ENCODE measurements at regions not wholly inside any gene's neighbourhood (a gene's known extent, or its start where the extent isn't known, plus 50 kb on each side); places are given as distances from the start of the nearest gene placed in this dataset.

DNA sequence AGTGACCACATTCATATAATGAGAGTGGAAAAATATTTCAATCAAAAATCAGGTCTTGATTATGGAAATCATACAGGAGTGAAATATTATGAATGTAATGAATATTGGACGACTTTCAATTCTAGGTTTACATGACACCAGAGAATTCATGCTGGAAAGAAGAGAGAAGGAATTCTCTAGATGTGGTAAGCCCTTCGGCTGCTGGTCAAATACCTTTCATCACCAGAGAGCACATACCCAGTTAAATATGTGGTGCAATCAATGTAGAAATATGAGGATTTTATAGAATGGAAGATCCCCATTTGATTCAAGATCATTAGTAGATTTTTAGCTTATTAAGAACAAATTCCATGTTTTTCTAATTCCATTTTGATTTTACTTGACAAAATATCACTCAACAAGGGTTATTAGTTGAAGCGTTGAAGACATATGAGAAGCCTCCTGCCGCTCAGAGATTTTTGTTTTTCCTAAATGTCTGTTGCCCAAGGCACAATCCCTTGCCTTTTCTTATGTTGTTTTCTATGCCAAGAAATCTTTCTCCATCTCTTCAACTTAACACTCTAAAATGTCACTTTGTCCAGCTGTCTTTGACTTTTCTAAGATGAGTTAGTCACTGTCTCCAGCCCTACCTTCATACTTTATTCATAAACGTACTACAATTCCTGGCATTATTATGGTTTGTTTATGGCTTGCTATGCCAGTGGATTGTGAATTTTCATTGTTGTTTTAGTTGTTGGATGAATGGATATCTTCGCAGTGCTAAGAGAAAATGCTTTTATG, 72.8 kb upstream of the ZDHHC17 start:
- TF ChIP-seq CTCF (conservative IDR thresholded peaks at IDR 0.05) (no peak), ZFX (IDR thresholded peaks at IDR 0.05) (no peak)
- H3K27ac ChIP-seq: no peak overlapping the region

DNA sequence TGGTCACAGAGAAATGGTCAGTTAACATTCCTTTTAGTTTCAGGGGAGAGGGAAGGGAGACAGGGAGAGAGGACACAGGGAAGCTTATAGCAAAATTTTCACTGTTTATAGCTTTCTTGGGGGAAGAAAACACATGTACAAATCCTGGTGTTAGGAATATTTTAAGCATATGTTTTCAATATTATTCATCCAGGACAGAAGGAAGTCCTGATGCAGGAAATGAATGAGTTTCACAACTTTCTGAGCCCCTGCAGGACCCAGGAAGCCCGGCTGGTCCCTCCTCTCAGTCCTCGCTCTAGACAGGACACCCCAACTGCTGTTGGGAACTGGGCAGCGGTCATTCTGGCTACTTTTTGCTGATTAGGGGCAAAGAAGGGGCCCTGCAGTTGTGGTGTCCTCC, 71.1 kb upstream of the ZDHHC17 start:
- TF ChIP-seq ZFX (IDR thresholded peaks at IDR 0.05) (no peak), CTCF (conservative IDR thresholded peaks at IDR 0.05) (no peak)

DNA sequence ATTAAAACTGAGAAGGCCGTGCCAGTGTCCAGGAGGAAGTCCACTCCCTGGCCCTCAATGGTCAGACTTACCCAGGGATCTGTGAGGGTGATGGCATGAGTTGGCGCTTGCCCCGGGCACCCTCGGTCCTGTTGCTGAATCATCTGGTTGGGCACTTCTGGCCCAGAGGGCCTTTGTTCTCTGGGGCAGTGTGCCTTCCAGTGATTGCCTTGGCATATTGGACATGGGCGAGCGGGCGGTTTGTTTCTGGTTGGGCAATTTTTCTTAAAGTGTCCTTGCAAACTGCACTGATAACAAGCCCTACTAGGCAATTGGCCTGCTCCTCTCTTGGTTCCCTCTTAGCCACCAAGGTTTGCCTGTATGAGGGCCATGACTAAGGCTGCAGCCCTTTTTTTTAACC, 69.5 kb upstream of the ZDHHC17 start:
- no peak overlapping the region for H3K27ac ChIP-seq
- TF ChIP-seq ZFX (IDR thresholded peaks at IDR 0.05) (no peak), CTCF (conservative IDR thresholded peaks at IDR 0.05) (no peak)

More for the DNA sequence above, 71.1 kb upstream of the ZDHHC17 start:
- no peak overlapping the region for H3K27ac ChIP-seq

- TF ChIP-seq ZFX (IDR thresholded peaks at IDR 0.05) (no peak), CTCF (conservative IDR thresholded peaks at IDR 0.05) (no peak)
- no peak overlapping the region for H3K27ac ChIP-seq
Observed at GRCh38 chr12:76696186-76696585, 67.7 kb upstream of the ZDHHC17 start.

DNA sequence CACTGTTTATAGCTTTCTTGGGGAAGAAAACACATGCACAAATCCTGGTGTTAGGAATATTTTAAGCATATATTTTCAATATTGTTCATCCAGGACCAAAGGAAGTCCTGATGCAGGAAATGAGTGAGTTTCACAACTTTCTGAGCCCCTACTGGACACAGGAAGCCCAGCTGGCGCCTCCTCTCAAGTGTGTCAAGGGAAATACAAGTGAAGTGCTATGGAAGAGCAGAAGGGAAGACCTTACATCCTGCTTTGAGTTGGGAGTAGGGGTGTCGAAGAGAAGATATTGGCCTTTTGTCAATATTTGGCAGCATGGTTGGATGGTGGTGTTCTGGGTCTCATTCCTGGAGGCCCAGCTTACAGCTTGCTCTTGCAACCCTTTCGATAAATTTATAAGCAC, 66.1 kb upstream of the ZDHHC17 start:
- TF ChIP-seq CTCF (conservative IDR thresholded peaks at IDR 0.05): no peak

GRCh38 chr12:76698316-76698715, 65.6 kb upstream of the ZDHHC17 start:
- TF ChIP-seq CTCF (conservative IDR thresholded peaks at IDR 0.05) (no peak), ZFX (IDR thresholded peaks at IDR 0.05) (no peak)
- H3K27ac ChIP-seq: no peak overlapping the region

More for the DNA sequence above, 66.1 kb upstream of the ZDHHC17 start:
- no peak overlapping the region for H3K27ac ChIP-seq

DNA sequence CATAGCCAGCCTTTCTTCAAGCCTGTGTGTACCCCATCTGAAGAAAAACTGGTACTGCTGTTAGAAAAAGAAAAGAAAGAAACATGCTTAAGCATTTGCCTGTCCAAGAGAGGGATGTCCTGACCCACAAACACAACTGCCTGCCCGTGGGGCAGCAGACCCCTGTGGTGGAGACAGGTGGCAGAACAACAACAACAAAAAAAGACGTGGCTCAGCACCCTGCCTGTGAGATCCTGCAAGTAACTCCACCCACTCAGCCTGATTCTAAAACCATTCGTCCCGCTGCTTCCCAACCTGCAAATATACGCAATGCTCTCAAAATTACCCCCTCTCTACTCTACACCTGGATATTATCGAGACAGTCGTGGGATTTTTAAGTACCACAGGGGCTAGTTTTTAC, 64.9 kb upstream of the ZDHHC17 start:
- H3K27ac ChIP-seq: no peak overlapping the region
- TF ChIP-seq CTCF (conservative IDR thresholded peaks at IDR 0.05) (no peak), ZFX (IDR thresholded peaks at IDR 0.05) (no peak)

All from C4-2B (cell line).